Renal cortex interstitium (tissue), 11 donors: ENCODE measurements at regions not wholly inside any gene's neighbourhood (a gene's known extent, or its start where the extent isn't known, plus 50 kb on each side); places are given as distances from the start of the nearest gene placed in this dataset.

Experiments used
- DNase-seq, 11 donors: peaks; one replicate each; pipeline ENCODE4 v3.0.0-alpha.2; 2013; ENCODE audit warnings: low read depth in 9 of 11, low spot score in 4 of 11; ENCODE audit errors: extremely low read depth in 1 of 11

- DNase-seq, result no peak
These were observed 99.2 kb downstream of the VPREB1 start for GRCh38 chr22:22343581-22344296.

DNA sequence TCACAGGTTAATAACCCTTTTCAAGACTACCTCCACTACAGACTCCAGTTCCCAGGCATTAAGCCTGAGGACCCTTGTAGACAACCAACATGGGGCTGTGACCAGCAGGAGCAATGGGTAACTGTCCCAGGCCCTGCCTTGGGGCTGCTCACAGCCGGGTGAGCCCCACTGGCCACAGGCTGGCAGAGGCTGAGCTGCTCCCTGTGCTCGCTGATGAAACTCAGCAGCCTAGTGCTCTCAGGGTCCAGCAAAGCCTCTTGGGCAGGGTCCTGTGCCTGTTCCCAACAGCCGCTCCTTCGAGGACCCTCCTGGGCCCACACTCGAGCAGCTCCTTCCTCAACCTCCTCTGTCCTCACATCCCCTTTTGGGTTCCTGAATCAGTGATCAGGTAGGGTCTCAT, 99.8 kb downstream of the VPREB1 start:
- DNase-seq, result no peak

DNA sequence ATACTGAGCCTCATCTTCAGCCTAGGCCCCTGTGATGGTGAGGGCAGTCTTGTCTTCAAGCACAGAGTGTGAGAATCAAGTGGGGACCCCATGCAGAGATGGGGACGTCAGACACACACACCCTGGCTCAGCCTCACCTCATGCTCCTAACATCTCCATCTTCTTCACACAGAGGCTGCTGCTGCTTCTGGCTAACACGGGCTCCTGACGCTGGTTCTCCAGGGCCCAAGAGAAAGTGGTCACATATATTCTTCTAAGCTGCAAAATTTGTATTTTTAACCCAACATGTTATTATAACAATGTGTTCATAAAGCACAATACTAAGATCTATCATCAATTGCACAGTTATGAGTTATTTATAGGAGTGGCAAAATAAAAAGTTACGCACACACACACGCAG, 101.2 kb downstream of the VPREB1 start:
- DNase-seq, result no peak

GRCh38 chr22:22346401-22347107, 102.0 kb downstream of the VPREB1 start:
- no peak for DNase-seq

GRCh38 chr22:22348127-22348814, 103.7 kb downstream of the VPREB1 start:
- no peak for DNase-seq

- no peak for DNase-seq
These were observed 104.3 kb downstream of the VPREB1 start for GRCh38 chr22:22348815-22349454.

GRCh38 chr22:22349455-22349836, 104.9 kb downstream of the VPREB1 start:
- no peak for DNase-seq

DNA sequence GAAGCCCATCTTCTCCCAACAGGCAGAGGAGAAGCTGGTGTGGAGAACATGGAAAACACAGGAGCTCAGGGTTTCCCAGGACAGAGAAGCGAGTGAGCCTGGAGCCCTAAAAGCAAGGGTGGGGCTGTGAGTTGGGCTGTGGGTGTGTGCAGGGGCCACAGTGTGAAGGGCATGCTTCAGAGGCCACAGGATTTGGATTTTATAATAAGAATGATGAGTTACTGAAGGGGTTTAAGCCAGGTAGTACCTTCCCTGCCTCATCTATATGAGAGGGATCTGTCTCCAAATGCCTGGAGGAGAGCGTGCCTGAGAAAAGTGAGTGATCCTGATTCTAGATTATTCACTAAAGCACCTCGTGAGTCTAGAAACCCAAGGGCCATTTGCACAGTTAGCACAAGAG, 106.8 kb downstream of the VPREB1 start:
- no peak for DNase-seq

DNA sequence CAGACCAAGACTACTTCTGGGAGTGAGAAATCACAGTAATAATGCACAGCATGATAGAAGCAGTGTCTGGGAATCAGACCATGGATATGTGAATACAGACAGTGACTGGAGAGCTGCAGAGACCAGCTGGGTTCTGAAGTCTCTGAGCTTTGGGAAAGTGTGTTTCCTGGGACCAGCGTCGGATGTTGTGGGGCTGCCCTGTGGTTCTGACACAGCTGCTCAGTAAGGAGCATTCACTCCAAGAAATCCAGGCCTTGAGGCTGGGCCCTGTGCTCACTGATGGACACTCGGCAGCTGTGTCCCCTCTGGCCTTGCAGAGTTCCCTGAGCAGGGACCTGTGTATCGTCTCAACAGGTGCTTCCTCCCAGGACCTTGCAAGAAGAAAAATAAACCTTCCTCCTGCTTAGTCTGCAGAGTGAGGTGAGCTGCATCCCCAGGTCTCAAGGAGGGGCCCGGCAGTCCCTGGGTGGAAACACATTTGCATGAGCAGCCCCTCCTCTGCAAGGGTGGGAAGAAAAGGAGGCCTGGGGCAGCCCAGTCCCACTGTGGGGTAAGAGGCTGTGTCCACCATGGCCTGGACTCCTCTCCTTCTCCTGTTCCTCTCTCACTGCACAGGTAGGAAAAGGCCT, 107.9 kb downstream of the VPREB1 start:
- DNase-seq, result no peak

DNA sequence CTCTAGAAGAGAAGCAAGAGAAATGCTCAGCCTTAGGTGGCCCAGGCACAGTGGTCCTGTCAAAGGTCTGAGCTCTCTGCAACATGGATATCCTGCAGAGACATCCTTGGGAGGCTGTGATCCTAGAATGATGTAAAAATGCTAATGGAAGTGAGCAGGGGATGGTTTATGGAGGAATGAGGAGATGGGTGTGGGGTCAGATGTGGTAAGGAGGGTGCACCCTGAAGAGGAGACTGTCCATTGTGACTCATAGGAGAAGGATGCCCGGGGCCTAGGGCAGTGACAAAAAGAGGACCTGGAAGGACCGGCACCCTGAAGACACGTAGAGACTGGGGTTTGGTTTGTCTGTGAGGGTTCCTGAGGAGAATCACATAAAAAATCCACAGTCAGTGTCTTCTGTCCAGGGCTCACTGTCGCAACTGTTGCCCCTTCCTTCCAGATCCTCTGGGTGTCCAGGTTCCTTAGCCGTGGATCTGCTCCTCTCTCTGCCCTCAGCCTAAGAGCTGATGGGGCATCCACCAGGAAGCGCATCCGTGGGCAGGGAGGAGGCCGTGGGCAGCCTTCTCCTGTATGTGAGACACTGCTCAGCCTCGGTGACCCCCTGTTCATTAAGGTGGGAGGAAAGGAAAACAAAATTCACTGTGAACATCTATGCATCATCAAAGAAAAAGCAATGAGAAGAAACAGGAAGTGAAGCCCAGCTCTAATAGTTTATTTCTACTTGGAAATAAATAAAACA, 110.7 kb downstream of the VPREB1 start:
- no peak for DNase-seq

- DNase-seq, result peak in 10 of 11 donors; percentile 57 to 79 (median 76)
These were observed 112.7 kb downstream of the VPREB1 start for GRCh38 chr22:22357024-22357883.

- DNase-seq, result no peak
These were observed 113.6 kb downstream of the VPREB1 start for GRCh38 chr22:22358152-22358551.

DNA sequence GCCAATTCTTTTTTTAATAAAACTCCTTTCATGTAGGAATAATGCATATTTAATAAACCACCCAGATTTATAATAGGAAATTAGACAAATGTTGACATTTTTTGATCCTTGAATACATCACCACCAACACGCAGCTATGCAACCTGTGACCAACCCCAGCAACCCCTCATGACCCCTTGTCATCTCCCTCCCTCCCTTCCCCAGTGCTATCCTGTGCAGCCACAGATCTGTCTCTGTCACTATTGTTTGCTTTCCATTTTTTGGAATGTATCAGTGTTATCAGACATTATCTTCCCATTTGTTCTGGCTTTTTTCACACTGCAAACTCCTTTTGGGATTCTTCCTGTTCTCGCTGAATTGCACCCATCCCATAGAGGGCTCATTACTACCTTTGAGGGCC, 114.1 kb downstream of the VPREB1 start:
- no peak for DNase-seq

GRCh38 chr22:22359465-22359864, 114.9 kb downstream of the VPREB1 start:
- DNase-seq, result no peak

DNA sequence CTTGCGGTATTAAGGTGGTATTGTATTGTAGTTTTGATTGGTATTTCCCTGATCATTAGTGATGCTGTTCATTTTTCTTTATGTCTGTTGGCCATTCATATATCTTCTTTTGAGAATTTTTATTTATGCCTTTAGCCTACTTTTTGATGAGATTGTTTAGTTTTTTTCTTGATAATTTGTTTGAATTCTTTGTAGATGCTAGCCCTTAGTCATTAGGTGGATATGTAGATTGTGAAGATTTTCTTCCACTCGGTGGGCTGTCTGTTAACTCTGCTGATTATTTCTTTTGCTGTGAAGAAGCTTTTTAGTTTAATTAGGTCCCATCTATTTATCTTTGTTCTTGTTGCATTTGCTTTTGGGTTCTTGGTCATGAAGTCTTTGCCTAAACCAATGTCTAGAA, 115.4 kb downstream of the VPREB1 start:
- DNase-seq, result no peak

DNA sequence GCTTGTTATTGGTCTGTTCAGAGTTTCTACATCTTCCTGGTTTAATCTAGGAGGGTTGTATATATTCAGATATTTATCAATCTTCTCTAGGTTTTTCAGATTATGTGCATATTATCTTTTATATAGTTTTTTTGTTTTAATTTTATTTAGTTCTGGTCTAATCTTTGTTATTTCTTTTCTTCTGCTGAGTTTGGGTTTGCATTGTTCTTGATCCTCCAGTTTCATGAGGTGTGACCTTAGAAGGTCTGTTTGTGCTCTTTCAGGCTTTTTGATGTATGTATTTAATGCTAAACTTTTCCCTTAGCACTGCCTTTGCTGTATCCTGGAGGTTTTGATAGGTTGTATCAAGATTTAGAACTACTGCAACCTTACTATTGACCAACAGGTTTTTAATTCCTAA, 117.7 kb downstream of the VPREB1 start:
- DNase-seq, result no peak

DNA sequence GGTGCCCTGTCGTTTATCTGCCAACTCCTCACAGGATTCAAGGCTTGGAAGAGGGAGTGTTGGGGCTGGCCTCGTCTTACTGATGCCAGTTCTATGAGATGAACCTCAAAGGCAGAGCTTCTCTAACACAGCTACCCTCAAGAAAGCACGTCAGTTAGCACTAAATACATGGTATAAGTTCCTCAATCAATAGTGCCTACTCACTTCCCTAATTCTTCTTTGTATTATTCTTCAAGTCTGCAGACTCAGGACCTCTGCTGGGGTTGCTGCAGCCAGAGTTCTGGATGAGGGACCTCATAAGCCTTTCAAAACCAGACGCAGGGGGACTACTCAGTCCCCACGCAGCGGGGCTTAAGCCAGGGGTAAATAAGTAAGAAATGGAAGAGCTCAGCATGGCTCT, 118.3 kb downstream of the VPREB1 start:
- no peak for DNase-seq

- no peak for DNase-seq
These were observed 119.6 kb downstream of the VPREB1 start for GRCh38 chr22:22364207-22364606.
